GM19372 (cell line): ENCODE measurements at regions not wholly inside any gene's neighbourhood (a gene's known extent, or its start where the extent isn't known, plus 50 kb on each side); places are given as distances from the start of the nearest gene placed in this dataset.
"Not testable (repeated sequence)": the region's sequence is repeated elsewhere in the genome, so short reads cannot be mapped to it uniquely, and the experiment has no call there.

Experiments used
- ATAC-seq: cut with Tn5 transposase; IDR thresholded peaks from one replicate; pipeline ENCODE4 v1.9.1; 2021; ENCODE audit warnings: mild to moderate bottlenecking, low read depth, moderate library complexity; ENCODE audit not compliant: unreplicated experiment

DNA sequence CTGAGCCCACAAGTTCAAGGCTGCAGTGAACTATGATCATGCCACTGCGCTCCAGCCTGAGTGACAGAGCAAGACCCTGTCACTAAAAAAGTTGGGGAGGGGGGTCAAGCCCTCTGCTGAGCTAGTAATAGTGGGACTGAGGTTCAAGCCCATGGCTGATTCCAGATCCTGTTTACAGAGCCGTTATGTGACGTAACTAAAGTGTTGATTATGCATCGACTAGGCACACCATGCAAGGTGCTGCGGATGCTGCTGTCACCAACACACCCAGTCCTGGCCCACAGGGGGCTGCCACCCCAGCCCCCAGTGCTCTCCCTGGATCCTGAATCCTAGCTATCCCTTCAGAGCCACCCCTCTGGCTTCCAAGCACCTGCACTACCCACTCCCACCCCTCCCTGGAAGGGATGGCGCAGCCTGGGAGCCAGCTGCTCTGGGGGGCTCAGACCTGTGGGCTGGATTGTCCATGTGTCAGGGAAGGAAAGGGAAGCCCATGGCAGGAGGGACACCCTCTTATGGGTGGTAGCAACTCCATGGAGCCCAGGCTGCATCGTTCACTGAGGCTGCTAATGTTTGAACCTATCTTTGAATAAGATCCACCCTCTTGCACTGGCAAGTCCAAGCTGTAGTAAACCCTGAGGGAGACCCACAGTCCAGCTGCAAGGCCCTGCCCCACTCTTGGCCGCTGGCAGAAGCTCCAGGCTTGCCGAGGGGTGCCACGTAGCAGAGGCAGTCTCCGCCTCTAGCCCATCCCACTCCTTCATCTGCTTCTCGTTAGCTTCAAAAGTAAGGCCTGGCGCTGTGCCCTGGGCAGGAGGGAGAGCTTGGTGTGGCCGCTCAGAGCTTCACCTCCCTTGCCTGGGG is 95.0 kb downstream of the SNX5 start:
- no peak for ATAC-seq

DNA sequence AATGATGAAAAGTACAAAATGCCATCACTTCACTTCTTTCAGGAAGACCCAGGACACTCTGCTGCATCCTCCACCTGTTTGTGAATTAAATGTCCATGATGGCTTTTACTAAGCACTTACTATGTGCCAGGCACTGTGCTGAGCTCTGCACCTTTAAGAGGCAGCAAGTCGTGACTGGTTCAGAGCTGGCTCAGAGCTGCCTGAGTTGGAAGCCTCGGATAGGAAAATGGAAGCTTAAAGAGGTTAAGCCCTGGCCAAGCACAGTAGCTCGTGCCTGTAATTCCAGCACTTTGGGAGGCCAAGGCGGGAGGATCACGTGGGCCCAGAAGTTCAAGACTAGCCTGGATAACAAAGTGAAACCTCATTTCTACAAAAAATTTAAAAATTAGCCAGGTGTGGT is 95.6 kb downstream of the SNX5 start:
- no peak for ATAC-seq

DNA sequence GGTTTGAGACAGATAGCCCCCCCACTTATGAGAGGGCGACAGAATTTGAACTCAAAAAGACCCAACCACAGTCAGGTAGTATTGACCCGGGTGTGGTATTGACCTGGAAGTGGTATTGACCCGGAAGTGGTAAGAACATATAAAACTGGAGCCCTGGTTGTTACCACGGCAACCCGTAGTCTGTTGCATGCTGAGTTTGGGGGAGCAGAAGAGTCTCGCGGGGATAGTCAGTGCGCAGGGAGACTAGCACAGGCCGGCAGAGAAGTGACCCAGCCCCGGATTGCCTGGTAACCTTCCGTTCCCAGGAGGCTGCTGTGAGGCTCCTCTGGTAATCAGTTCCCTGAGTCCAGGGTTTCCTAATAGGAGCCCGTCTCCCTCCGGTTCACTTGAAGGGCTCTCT is 96.2 kb downstream of the SNX5 start:
- ATAC-seq = no peak

DNA sequence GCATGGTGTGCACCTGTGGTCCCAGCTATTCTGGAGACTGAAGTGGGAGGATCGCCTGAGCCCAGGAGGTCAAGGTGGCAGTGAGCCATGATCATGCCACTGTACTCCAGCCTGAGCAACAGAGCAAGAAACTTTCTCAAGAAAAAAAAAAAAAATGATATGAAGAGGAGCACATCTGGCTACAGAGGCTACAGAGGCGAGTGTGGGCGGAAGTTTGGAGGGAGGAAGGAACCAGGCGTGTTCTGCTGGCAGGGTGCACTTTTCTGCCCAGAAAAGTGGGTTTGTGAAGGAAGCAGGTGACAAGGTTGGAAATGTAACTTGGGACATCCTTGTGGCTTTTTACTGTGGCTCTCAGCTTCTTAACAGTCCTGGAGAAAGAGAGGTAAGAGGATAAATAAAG is 96.7 kb downstream of the SNX5 start:
- ATAC-seq = no peak

DNA sequence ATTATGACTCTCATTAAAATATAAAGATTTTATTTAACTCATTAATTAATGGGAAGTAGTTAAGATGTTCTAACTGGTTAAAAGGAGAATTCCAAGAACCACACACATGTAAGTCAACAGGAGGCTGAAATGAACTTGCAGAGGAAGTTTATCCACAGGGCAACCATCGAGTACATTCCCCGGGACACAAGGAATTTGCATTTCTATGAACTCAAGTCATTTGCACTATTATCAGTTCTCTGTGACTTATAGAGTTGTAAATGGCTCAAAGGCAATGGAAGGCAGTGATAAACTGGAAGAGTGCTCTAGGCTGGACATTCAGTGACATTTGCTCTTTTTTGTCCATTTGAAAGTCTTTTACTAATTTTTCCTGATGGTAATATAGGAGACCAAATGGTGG is 97.4 kb downstream of the SNX5 start:
- ATAC-seq = no peak

DNA sequence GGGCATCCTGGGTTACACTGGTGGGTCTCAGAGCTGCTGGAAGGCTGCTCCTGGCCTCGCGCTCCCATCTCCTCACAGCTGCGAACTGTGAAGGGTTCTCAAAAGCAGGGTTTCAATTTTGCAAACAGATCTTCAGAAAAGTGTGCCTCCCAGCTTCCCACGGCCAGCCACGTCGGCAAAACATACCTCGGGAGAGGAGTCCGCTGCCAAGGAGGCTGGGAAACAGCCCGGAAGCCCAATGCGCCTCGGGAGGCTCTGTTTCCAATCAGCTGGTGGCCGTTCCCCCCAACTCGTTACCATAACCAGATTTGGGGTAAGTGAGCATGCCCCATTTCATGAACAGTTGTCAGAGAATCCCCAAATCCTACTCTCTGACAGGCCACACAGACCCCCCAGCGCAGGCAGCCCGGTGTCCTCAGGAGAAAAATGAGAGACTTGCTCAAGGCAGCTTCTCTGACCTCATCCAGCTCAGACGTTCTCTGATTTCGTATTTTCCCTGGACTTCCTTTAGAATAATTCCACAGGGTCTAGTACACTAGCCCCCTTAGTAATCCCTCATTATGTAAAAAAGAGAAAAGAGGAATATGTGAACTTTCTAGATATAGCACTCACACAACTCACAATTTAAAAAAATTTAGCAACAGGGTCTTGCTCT is 98.4 kb downstream of the SNX5 start:
- ATAC-seq = no peak

DNA sequence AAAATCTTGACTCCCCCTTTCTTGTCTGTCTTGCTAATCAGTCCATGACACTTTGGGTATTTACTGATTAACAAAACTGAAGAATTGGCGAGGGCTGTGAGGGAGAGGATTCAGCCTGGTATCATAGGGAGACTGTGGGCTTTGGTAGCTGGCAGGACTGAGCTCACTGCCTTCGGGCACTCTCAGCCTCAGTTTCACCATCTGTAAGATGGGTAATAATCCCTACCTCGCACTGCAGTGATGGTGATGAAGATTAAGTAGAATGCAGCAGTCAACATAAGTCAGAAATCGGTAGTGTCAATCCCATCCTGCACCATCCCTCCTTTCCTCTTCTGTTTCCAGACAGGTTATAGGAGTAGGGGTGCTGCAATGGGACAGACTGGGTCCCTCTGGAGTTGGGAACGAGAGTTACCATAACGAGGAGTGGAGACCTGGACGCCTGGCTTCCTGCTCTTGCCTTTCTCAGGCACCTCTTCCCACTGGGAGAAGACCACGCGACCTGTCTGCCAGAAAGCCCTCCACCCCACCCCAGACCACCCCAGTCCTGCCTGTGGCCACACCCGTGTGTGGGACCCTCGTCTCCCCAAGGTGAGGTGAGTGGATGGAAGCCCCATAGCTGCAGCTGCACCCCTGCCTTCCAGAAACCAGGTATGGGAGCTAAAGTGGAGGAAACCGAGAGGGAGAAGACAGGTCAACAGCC is 99.1 kb downstream of the SNX5 start:
- ATAC-seq = no peak

DNA sequence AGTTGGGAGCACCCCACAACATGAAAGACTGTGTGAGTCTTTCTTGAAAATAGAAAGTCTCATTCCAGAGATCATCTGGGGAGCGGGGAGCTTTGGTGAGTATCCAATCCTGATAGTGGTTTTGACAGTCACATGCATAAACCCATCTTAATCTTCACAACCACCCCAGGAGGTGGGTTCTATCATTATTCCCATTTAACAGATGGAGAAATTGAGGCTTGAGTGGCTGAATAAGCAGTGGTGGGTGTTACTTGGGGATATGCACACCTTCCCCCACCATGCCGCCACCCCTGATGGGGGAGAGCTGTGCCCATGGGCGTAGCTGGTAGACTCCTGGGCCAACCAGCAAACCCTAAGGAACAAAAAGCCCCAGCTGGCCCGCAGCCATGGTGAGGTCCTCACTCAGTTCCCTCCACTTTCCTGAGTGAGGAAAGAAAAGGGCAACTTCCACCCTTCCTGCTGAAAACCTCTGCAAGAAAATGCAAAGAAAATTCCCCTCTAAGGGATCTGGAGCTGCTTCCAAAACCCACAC is 99.8 kb downstream of the SNX5 start:
- no peak for ATAC-seq

DNA sequence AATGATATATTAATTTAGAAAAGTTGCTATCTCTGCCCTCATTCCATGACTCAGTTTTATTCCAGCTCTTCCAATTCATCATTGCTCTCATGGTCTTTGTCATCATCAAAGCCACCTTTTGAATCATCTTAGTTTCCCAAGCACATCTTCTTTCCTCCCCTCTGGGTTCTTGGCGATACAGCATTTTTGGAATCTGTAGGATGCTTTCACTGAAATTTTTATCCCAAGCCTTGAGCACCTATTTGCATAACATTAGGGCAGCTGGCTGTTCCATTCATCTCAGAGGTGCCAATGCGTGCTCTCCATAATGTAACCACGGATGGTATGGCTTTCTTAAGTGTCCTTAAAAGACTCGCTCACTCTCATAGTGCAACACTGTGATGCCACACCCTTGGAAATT is 100.4 kb downstream of the SNX5 start:
- no peak for ATAC-seq

DNA sequence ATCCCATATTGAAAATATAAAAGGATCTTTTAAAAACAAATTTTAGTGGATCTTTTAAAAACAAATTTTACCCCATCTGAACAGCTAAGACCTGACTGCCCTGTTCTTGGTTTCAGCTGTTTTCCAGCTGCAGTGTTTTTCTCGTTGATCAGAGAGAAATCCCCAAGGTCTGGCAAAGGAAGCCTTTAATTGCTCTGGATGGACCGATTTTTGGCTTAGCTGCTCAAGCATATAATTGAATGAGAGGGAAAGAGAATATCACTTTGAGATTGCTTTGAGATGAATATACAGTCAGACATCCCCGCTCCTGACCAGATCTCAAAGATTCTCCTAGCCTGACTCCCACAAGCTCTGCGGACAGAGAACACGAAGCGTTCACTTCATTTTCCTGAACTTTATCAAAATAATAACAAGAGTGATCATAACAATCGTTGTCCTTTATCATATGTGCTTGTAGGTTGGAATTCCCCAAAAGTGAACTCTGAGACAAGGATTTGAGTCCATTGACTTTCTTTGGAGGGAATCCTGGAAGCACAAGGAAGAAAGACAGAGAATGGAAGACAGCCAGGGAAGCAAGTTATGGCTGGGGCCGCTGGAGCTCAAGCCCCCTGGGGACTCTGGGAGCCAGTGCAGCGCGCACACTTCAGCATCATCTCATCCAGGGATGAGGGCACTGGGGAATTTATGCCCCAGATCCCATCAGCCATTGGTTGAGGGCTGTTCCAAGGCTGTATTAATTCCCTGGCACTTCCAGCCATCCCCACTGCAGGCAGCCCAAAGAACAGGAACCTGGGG is 101.3 kb downstream of the SNX5 start:
- no peak for ATAC-seq

DNA sequence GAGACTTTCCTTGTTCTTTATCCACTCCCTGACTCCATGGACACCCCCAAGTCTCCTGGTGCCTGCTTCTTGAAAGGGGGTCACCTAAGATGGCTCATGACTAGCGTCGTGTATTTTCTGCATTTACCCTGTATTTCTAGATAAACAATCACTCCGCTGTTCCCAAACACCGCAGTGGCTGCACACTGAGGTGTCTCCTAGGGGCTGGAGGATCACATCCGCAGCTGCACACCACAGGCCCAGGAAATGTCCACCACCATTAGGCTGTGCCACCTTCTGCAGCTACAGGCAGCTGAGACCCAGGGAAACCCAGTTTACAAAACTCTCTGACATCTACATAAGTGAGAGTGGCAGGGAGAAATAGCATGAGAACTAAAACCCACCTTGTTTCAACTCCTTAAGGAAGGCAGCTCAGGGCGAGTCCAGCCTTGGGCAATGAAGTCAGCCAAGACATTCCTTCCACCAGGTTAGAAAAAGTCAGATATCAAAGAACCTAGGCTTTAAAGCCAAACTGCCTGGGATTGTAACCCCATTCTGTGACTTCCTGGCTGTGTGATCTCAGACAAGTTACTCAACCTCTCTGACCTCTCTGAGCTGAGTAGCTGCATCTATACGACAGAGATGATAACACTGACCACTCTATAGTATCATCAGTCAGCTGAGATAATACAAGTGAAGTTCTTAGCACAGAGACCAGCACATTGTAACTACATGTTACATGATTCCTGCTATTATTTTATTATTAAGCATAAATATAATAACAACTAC is 102.2 kb downstream of the SNX5 start:
- ATAC-seq = no peak

DNA sequence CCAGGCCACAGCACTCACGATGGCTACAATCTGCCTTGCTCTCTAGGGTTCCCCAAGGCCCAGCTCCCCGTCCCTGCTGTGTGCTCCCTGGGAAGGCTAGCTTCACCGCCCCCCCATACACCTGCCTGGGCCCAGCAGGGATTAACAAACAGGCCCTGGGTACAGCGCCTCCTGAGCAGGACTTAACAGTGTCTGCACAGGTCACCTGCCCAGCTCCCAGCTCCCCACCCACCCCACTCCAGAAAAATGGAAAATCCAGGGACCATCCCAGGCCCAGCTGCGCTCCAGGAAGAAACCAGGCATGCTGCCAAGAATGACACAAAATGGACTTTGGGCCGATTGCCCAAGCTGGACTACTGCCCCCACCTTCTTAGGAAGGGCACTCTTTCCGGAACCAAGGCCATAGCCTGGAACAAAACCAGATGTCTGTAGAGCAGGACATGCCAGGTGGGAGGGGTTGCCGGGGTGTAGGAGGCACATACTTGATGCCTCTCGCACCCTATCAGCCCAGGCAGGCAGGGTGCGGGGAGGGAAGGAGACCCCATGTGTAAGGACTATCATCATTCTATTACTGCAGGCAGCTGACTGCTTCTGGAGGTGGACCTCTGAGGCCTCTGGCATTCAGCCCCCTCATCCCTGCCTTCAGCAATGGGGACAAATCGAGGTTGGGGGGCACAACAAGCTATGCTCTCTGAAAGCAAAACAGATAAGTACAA is 104.9 kb downstream of the SNX5 start:
- no peak for ATAC-seq

DNA sequence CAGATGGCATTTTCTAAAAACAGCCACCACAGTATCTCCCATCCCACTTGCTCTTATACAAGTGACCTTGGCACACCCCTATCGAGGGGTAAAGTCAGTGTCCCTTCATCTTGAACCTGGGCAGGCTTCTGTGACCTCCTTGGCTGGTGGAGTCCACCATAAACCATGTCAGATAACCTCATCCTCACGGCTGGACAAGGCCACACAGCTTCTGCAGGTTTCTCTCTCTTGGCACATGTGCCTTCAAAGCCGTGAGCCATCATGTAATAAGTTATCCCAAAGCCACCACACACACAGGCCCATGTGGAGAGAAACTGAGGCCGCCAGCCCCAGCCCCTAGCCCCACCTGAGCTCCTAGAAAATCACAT is 105.4 kb downstream of the SNX5 start:
- no peak for ATAC-seq

DNA sequence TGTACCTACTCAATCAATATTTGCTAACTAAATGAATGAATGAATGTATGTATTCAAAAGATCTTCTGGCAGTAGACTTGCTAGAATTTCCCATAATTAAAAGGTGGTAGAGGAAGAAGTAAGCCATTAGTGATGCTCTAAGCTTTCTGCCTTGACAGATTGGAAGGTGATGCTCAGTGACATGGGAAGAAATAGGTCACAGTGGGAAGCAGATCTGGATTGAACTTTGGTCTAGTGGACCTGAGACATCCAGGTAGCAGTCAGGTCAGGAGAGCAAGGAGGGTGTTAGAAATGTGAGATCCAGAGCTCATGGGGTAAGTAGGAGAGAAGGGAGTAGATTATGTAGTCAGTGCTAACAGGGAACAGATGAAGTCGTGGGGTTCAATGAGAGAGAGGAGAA is 106.4 kb downstream of the SNX5 start:
- no peak for ATAC-seq

DNA sequence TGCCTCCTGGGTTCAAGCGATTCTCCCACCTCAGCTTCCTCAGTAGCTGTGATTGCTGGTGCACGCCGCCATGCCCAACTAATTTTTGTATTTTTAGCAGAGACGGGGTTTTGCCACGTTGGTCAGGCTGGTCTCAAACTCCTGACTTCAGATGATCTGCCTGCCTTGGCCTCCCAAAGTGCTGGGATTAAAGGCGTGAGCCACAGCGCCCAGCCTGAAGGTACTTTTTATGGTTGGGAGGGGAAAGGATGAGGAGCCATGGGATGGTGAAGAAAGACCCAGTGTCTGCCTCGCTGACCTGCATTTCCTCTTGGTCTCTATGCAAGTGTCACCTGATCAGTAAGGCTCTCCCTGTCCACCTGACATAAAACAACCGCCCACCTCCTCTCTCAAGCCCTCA is 107.0 kb downstream of the SNX5 start:
- ATAC-seq = not testable (repeated sequence)

DNA sequence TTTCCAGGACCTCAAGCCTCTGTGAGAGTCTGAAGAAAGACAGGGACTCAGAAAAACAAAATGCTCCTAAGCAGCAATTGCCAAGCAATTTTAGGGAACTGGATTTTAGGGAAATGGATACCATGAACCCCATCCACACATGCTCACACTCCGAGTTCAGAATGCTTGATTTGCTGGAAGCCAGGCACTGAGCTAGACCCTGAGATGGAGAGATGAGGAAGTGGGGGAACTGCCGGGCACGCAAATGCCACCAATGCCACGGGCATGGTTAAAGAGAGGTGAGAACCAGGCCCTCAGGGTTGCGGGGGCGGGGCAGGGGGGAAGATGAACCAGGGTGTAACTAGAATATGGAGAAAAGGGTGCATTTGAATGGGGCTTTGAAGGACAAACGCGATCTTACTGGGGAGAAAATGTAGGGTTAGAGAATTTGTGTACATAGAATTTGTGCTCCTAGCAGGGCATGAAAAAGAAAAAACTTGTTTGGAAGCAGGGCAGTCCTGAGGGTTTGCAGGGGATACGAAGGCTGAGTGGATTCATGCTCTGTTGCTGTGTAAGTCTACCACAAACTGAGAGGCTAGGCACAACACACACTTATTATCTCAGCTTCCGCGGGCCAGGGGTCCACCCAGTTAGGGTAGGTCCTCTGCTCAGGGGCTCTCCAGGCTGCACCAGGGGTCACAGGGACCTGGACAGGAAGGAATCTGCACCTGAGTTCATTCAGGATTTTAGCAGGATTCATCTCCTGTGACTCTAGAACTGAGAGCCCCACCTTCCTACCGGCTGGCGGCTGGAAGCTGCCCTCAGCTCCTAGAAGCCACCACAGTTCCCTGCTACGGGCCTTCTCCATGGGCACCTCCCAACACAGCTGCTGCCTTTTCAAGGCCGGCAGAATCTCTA is 108.0 kb downstream of the SNX5 start:
- no peak for ATAC-seq

DNA sequence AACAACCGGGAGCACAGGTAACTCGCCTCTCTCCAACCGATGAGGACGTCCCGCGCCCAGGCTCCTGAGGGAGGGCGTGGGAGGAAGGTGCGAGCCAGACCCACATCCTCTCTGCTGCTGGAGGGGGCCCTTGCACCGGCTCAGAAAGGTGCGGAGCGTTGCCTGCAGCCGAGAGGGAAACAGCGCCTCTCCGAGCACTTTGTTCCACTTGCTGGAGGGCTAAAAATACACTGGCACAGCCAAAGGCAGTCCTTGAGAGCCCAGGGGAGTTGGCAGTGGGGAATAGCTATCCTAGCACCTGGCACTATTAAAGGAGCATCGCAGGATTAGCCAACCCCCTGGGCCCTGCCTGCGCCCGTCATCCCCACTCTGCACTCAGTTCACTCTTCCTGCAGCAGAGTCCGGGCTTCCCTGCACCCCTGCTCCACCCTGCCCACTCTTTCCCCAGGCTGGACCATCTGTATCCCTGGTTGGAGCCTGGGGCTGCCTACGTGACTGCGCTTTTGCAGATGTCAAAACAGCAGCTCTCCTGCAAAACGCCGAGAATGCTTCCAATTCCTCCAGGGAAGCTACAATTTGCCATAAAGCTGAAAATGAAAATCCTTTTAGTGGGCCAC is 108.9 kb downstream of the SNX5 start:
- ATAC-seq = no peak
